ENCODE measurements at regions not wholly inside any gene's neighbourhood (a gene's known extent, or its start where the extent isn't known, plus 50 kb on each side); places are given as distances from the start of the nearest gene placed in this dataset.

GRCh38 chr4:19293080-19293479, 958.6 kb upstream of the SLIT2 start:
- no peak for TF ChIP-seq POLR2A (IDR thresholded peaks at IDR 0.05)
- no peak for TF ChIP-seq CTCF (IDR thresholded peaks at IDR 0.05)
